ENCODE measurements at regions not wholly inside any gene's neighbourhood (a gene's known extent, or its start where the extent isn't known, plus 50 kb on each side); places are given as distances from the start of the nearest gene placed in this dataset.
"Not testable (repeated sequence)": the region's sequence is repeated elsewhere in the genome, so short reads cannot be mapped to it uniquely, and the experiment has no call there.

GRCh38 chrX:55841962-55842752 lies 124.6 kb downstream of the RRAGB start (continued):
- no peak for TF ChIP-seq ZNF584 (CRISPR knock-in tag; IDR thresholded peaks at IDR 0.05; ENCODE audit: low read depth)
- no peak for TF ChIP-seq ZBTB49 (CRISPR knock-in tag; IDR thresholded peaks at IDR 0.05; ENCODE audit: borderline replicate concordance)
- TF ChIP-seq HLTF (IDR thresholded peaks at IDR 0.05), result no peak
- no peak for TF ChIP-seq RBM17 (IDR thresholded peaks at IDR 0.05; ENCODE audit: borderline replicate concordance, low read depth, low read length)
- TF ChIP-seq KDM4B (IDR thresholded peaks at IDR 0.05; ENCODE audit: borderline replicate concordance in 2 of 2, low read depth in 1 of 2), result no peak
- TF ChIP-seq ZNF24 (IDR thresholded peaks at IDR 0.05), result no peak
- no peak for TF ChIP-seq HDAC2 (IDR thresholded peaks at IDR 0.05)
- TF ChIP-seq ZNF780A (CRISPR knock-in tag; IDR thresholded peaks at IDR 0.05), result no peak
- no peak for TF ChIP-seq ZNF699 (CRISPR knock-in tag; IDR thresholded peaks at IDR 0.05; ENCODE audit: insufficient replicate concordance)

- BruUV-seq (replicated peaks); H3K4me1 ChIP-seq (replicated peaks in 1 of 2; ENCODE audit: control insufficient read depth in 2 of 2, insufficient read depth in 2 of 2, low read length in 2 of 2); H3K79me2 ChIP-seq (ENCODE audit: control insufficient read depth, insufficient read depth, low read length); in situ Hi-C loops (cut with MboI); H3K27me3 ChIP-seq (ENCODE audit: control insufficient read depth in 2 of 2, insufficient read depth in 2 of 2, low read length in 2 of 2); DNase-seq (ENCODE audit: extremely low read depth in 1 of 4, low spot score in 3 of 4); H3K4me2 ChIP-seq (ENCODE audit: insufficient read depth, low read length); H3K4me3 ChIP-seq; ATAC-seq; H3K9me3 ChIP-seq (replicated peaks; ENCODE audit: control insufficient read depth, insufficient read depth, low read depth, low read length); POLR2A ChIA-PET; intact Hi-C loops (cut with micrococcal nuclease); H3K9me1 ChIP-seq (ENCODE audit: control insufficient read depth, insufficient read depth, low read length); H2AFZ ChIP-seq (ENCODE audit: low read depth, low read length); H3K27ac ChIP-seq (ENCODE audit: extremely low read depth, low read depth, low read length); H3K36me3 ChIP-seq (ENCODE audit: control insufficient read depth, insufficient read depth, low read length); CTCF ChIA-PET (ENCODE audit: low intra/inter-chr PET ratio); H4K20me1 ChIP-seq (replicated peaks; ENCODE audit: control insufficient read depth, insufficient read depth, low read length); FAIRE-seq; H3K9ac ChIP-seq (ENCODE audit: insufficient read depth in 1 of 2, low read depth in 2 of 2, low read length in 2 of 2): not testable (repeated sequence)
- WGBS (ENCODE audit: insufficient coverage, low coverage, missing lambda C conversion rate), result 0% methylated on average over 1 of the region's 4 CpGs
Measured at GRCh38 chrX:55866779-55867178, 149.2 kb downstream of the RRAGB start.

Data from K562 (cell line).